ENCODE measurements at regions not wholly inside any gene's neighbourhood (a gene's known extent, or its start where the extent isn't known, plus 50 kb on each side); places are given as distances from the start of the nearest gene placed in this dataset.

DNA sequence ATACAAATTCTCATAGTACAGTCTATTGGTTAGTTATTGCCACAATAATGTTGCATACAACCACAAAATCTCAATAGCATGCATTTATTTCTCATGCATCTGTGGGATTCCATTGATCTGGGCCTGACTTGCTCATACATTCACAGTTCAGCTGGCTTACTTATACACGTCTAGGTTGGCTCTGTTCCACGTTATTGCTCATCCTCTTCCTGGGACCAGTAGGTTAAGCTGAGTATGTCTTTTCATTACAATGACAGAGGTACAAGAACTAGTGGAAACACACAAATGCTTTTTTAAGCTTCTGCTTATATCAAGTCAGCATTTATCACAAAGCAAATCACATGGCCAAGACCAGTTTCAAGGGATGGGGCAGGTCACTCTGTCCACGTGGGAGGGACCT, 485.3 kb upstream of the BTBD3 start:
- no peak for ATAC-seq
- H3K36me3 ChIP-seq (ENCODE audit: low read depth): no peaks in the 10 kb centered on the region
- H3K9me3 ChIP-seq: no peaks in the 10 kb centered on the region
- intact Hi-C loops (cut with DNase I, micrococcal nuclease): no loop called here
- no peaks in the 10 kb centered on the region for H3K4me1 ChIP-seq (ENCODE audit: low read depth)
- no peak overlapping the region for H3K4me3 ChIP-seq
- no peak for DNase-seq
- TF ChIP-seq, protein P1, sequence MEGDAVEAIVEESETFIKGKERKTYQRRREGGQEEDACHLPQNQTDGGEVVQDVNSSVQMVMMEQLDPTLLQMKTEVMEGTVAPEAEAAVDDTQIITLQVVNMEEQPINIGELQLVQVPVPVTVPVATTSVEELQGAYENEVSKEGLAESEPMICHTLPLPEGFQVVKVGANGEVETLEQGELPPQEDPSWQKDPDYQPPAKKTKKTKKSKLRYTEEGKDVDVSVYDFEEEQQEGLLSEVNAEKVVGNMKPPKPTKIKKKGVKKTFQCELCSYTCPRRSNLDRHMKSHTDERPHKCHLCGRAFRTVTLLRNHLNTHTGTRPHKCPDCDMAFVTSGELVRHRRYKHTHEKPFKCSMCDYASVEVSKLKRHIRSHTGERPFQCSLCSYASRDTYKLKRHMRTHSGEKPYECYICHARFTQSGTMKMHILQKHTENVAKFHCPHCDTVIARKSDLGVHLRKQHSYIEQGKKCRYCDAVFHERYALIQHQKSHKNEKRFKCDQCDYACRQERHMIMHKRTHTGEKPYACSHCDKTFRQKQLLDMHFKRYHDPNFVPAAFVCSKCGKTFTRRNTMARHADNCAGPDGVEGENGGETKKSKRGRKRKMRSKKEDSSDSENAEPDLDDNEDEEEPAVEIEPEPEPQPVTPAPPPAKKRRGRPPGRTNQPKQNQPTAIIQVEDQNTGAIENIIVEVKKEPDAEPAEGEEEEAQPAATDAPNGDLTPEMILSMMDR (IDR thresholded peaks at IDR 0.05): no peak

DNA sequence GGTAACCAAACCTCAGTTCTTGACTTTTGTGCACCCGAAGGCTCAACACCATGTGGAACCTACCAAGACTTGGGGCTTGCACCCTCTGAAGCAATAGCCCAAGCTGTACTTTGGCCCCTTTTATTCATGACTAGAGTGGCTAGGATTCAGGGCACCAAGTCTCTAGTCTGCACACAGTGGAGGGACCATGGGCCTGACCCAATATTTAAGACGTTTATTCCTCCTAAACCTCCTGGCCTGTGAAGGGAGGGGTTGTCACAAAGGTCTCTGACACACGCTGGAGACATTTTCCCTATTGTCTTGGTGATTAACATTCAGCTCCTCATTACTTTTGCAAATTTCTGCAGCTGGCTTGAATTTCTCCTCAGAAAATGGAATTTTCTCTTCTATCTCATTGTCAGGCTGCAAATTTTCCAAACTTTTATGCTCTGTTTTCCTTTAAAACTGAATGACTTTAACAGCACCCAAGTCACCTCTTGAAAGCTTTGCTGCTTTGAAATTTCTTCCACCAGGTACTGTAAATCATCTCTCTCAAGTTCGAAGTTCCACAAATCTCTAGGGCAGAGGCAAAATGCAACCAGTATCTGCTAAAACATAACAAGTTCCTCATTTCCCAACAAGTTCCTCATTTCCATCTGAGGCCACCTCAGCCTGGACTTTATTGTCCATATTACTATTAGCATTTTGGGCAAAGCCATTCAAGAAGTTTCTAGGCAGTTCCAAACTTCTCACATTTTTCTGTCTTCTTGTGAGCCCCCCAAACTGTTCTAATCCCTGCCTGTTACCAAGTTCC, 481.4 kb upstream of the BTBD3 start:
- H3K9me3 ChIP-seq: no peaks in the 10 kb centered on the region
- no peak for ATAC-seq
- intact Hi-C loops (cut with DNase I, micrococcal nuclease): no loop called here

DNA sequence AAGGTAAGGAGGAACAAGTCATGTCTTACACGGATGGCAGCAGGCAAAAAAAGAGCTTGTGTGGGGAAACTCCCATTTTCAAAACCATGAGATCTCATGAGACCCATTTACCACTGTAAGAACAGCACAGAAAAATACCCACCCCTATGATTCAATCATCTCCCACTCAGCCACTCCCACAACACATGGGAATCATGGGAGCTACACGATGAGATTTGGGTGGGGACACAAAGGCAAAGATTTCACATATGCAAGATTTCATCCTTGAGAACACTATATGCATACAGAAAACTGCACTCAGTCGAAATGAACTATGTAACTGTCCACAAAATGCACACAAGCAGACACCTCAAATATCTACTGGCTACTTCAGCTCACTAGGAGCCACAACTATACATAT, 480.6 kb upstream of the BTBD3 start:
- TF ChIP-seq, protein P1 (IDR thresholded peaks at IDR 0.05): no peak
- intact Hi-C loops (cut with DNase I, micrococcal nuclease): no loop called here
- ATAC-seq (no peak), DNase-seq (no peak)
- no peaks in the 10 kb centered on the region for H3K4me1 ChIP-seq (ENCODE audit: low read depth)
- H3K9me3 ChIP-seq: no peaks in the 10 kb centered on the region
- H3K36me3 ChIP-seq (ENCODE audit: low read depth): no peaks in the 10 kb centered on the region
- H3K4me3 ChIP-seq: no peak overlapping the region

More for the DNA sequence above, 481.4 kb upstream of the BTBD3 start:
- Histone ChIP-seq H3K4me1 (ENCODE audit: low read depth) (no peaks in the 10 kb centered on the region), H3K4me3 (no peak overlapping the region), H3K36me3 (ENCODE audit: low read depth) (no peaks in the 10 kb centered on the region)
- no peak for DNase-seq
- TF ChIP-seq, protein P1 (IDR thresholded peaks at IDR 0.05): no peak

DNA sequence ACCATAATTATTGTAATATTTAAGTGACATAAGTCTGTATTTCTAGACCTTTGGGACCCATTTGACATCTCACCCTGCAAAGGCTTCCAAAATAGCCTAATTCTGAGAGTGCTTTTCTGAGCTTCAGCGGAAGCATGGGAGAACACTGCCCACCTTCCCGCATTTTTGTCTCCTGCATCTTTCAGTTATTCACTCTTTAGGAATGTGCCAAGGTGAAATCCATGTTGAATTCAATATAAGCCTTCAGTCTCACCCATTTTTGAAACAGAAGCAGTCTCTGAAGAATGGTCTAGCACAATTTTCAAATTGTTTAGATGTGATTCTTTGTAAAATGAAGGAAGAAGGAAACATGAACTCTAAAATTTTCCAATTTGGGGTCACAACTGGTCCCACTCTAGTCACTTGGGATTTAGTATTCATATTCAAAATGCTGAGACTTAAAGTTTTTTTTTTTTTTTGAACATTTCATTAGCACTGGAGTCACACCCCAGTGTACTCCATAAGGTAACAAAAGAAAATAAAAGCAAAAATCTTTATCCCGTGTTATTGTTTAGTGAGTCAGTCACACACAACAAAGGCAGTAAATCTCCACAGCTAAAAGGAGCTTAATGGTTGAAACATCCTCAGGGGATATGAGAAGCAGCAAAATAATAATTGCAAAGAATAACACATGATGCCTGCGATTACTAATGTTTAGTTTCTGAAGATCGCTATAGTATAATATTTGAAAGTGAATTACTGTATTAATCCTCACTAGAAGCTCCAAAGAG, 479.9 kb upstream of the BTBD3 start:
- H3K36me3 ChIP-seq (ENCODE audit: low read depth): no peaks in the 10 kb centered on the region
- no peaks in the 10 kb centered on the region for H3K9me3 ChIP-seq
- intact Hi-C loops (cut with DNase I, micrococcal nuclease): no loop called here
- no peaks in the 10 kb centered on the region for H3K4me1 ChIP-seq (ENCODE audit: low read depth)
- ATAC-seq (no peak), DNase-seq (no peak)
- H3K4me3 ChIP-seq: no peak overlapping the region
- TF ChIP-seq, protein P1 (IDR thresholded peaks at IDR 0.05): no peak

GRCh38 chr20:11438412-11438811, 479.3 kb upstream of the BTBD3 start:
- Histone ChIP-seq H3K36me3 (ENCODE audit: low read depth) (no peaks in the 10 kb centered on the region), H3K9me3 (no peaks in the 10 kb centered on the region), H3K4me1 (ENCODE audit: low read depth) (no peaks in the 10 kb centered on the region), H3K4me3 (no peak overlapping the region)
- DNase-seq: no peak
- intact Hi-C loops (cut with DNase I, micrococcal nuclease): no loop called here
- TF ChIP-seq, protein P1 (IDR thresholded peaks at IDR 0.05): no peak
- no peak for ATAC-seq

Measured in mucosa of descending colon (tissue), 3 donors.